Right lobe of liver (tissue), 6 donors: ENCODE measurements at regions not wholly inside any gene's neighbourhood (a gene's known extent, or its start where the extent isn't known, plus 50 kb on each side); places are given as distances from the start of the nearest gene placed in this dataset.

Experiments
- ATAC-seq, 4 donors: fragments of 200-7000 bp; cut with Tn5 transposase; one replicate each; pipeline ENCODE4 v1.9.1; 2020; ENCODE audit warnings: mild to moderate bottlenecking in 4 of 4, moderate library complexity in 4 of 4
- DNase-seq, 3 donors: peaks; one replicate each; pipeline ENCODE4 v3.0.0-alpha.2; 2020
- H3K27ac ChIP-seq, 3 donors: fragments of 200-600 bp; one replicate each; pipeline ENCODE4 v1.8.0; 2022
- H3K27me3 ChIP-seq, 2 donors: fragments of 200-600 bp; one replicate each; pipeline ENCODE4 v1.8.0; 2022
- H3K36me3 ChIP-seq, 4 donors: fragments of 200-600 bp; sonication (generic) in 1 of 4; one replicate each; pipeline versions ENCODE4 v1.5.1 to v1.8.0; 2017 to 2022; ENCODE audit warnings: control low read depth in 1 of 4
- H3K4me1 ChIP-seq, 4 donors: fragments of 200-600 bp; sonication (generic) in 1 of 4; one replicate each; pipeline versions ENCODE4 v1.5.1 to v1.8.0; 2017 to 2022; ENCODE audit warnings: control low read depth in 1 of 4
- H3K4me3 ChIP-seq, 3 donors: fragments of 200-600 bp; one replicate each; pipeline ENCODE4 v1.8.0; 2022
- H3K9me3 ChIP-seq, 4 donors: fragments of 200-600 bp; sonication (generic) in 1 of 4; one replicate each; pipeline versions ENCODE4 v1.5.1 to v1.8.0; 2017 to 2022; ENCODE audit warnings: control low read depth in 1 of 4
- POLR2A ChIP-seq: fragments of 450-650 bp; IDR thresholded peaks from one replicate; pipeline ENCODE4 v1.6.1; 2017; ENCODE audit warnings: antibody characterized with exemption, mild to moderate bottlenecking
- WGBS: methylation state at CpG from one replicate; pipeline ENCODE4 v1.1.6; 2018; ENCODE audit warnings: low coverage, low lambda C conversion rate; ENCODE audit not compliant: insufficient coverage; ENCODE audit errors: missing lambda C conversion rate; 5-methylcytosine and 5-hydroxymethylcytosine counted together
- intact Hi-C, 2 donors: fragments of 100-400 bp; cut with DNase I; formaldehyde crosslinking; loops; one replicate each; pipeline versions ENCODE4 v1.11.2 to v1.14.1; 2022
- TF ChIP-seq, protein P1 (sequence below), 4 donors: fragments of 200-600 bp in 3 of 4; fragments of 450-650 bp in 1 of 4; IDR thresholded peaks; one replicate each; pipeline versions ENCODE4 v1.5.1 to v1.8.0; 2016 to 2022; ENCODE audit warnings: antibody characterized with exemption in 4 of 4, mild to moderate bottlenecking in 2 of 4
- donor health status: DM: no; HTN: yes; CAD: no.
- donor health status: DM: no; HTN: no; CAD: no.
- donor health status: DM: no; HTN: no; CAD: no.
- donor health status: DM: no; HTN: yes; CAD: no.
- donor health status: DM: no; HTN: yes; CAD: no.

- TF ChIP-seq, protein P1, sequence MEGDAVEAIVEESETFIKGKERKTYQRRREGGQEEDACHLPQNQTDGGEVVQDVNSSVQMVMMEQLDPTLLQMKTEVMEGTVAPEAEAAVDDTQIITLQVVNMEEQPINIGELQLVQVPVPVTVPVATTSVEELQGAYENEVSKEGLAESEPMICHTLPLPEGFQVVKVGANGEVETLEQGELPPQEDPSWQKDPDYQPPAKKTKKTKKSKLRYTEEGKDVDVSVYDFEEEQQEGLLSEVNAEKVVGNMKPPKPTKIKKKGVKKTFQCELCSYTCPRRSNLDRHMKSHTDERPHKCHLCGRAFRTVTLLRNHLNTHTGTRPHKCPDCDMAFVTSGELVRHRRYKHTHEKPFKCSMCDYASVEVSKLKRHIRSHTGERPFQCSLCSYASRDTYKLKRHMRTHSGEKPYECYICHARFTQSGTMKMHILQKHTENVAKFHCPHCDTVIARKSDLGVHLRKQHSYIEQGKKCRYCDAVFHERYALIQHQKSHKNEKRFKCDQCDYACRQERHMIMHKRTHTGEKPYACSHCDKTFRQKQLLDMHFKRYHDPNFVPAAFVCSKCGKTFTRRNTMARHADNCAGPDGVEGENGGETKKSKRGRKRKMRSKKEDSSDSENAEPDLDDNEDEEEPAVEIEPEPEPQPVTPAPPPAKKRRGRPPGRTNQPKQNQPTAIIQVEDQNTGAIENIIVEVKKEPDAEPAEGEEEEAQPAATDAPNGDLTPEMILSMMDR (IDR thresholded peaks at IDR 0.05) = no peak
- TF ChIP-seq POLR2A = no peak
- Histone ChIP-seq H3K4me1 (peaks cover 0 to 5% (median 0%) of the 10 kb centered on the region in 4 donors), H3K4me3 (no peak overlapping the region), H3K27me3 (no peaks in the 10 kb centered on the region), H3K36me3 (no peaks in the 10 kb centered on the region), H3K27ac (no peak overlapping the region), H3K9me3 (no peaks in the 10 kb centered on the region)
- WGBS = 81% methylated on average over 2 of the region's 2 CpGs
- intact Hi-C loops = no loop called here
- no peak for ATAC-seq
- no peak for DNase-seq
Measured at GRCh38 chr2:138175066-138175465, 210.8 kb downstream of the HNMT start.

GRCh38 chr2:138176862-138177439, 212.7 kb downstream of the HNMT start:
- ATAC-seq (no peak), DNase-seq (no peak)
- WGBS = 60% methylated on average over 4 of the region's 5 CpGs
- intact Hi-C loops = no loop called here
- TF ChIP-seq POLR2A = no peak
- TF ChIP-seq, protein P1 (IDR thresholded peaks at IDR 0.05) = no peak
- Histone ChIP-seq H3K9me3 (no peaks in the 10 kb centered on the region), H3K4me3 (no peak overlapping the region), H3K27ac (no peak overlapping the region), H3K27me3 (no peaks in the 10 kb centered on the region), H3K36me3 (no peaks in the 10 kb centered on the region), H3K4me1 (peaks cover 0 to 5% (median 0%) of the 10 kb centered on the region in 4 donors)

DNA sequence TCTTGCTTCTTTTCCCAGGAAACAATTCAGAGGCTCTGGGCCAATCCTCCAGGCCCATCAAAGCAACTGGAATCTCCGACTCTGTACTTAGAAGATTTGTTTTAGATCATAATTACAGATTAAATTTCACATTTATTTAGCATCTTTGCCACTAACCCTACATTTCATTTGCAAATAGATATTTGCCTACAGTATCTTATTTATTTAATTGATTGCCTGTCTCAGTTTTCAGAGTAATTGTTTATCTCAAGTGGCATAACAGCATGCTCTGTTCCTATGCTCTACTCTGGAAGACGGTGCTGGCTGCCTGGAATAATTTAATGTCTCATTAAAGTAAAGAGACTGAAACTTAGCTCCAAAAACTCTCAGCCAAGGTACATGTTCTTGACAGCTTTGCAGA, 213.4 kb downstream of the HNMT start:
- DNase-seq (no peak), ATAC-seq (no peak)
- Histone ChIP-seq H3K27me3 (no peaks in the 10 kb centered on the region), H3K4me1 (peaks cover 0 to 5% (median 0%) of the 10 kb centered on the region in 4 donors), H3K4me3 (no peak overlapping the region), H3K27ac (no peak overlapping the region), H3K36me3 (no peaks in the 10 kb centered on the region), H3K9me3 (no peaks in the 10 kb centered on the region)
- intact Hi-C loops = no loop called here
- 21% methylated on average over 2 of the region's 2 CpGs for WGBS
- TF ChIP-seq, protein P1 (IDR thresholded peaks at IDR 0.05) = no peak
- TF ChIP-seq POLR2A = no peak

GRCh38 chr2:138180692-138181386, 216.6 kb downstream of the HNMT start:
- Histone ChIP-seq H3K27me3 (no peaks in the 10 kb centered on the region), H3K4me3 (no peak overlapping the region), H3K4me1 (peaks cover 0 to 5% (median 0%) of the 10 kb centered on the region in 4 donors), H3K9me3 (no peaks in the 10 kb centered on the region), H3K27ac (no peak overlapping the region), H3K36me3 (no peaks in the 10 kb centered on the region)
- no peak for TF ChIP-seq POLR2A
- TF ChIP-seq, protein P1 (IDR thresholded peaks at IDR 0.05) = no peak
- intact Hi-C loops = no loop called here
- DNase-seq = no peak
- ATAC-seq = no peak
